SJCRH30 (cell line): ENCODE measurements at regions not wholly inside any gene's neighbourhood (a gene's known extent, or its start where the extent isn't known, plus 50 kb on each side); places are given as distances from the start of the nearest gene placed in this dataset.

Source experiments
- DNase-seq, 2 experiments: peaks; one replicate each; pipeline ENCODE4 v3.0.0-alpha.2; 2015 to 2020
- H3K27ac ChIP-seq: fragments of 250-450 bp; sonication (Bioruptor Pico); 2 replicates; pipeline ENCODE4 v1.5.1; 2020; ENCODE audit warnings: mild to moderate bottlenecking, moderate library complexity
- H3K27me3 ChIP-seq: fragments of 250-450 bp; sonication (Bioruptor Pico); 2 replicates; pipeline ENCODE4 v1.5.1; 2020; ENCODE audit warnings: mild to moderate bottlenecking, moderate library complexity
- H3K36me3 ChIP-seq: fragments of 250-450 bp; sonication (Bioruptor Pico); 2 replicates; pipeline ENCODE4 v1.5.1; 2020; ENCODE audit warnings: mild to moderate bottlenecking, moderate library complexity
- H3K4me1 ChIP-seq: fragments of 250-450 bp; sonication (Bioruptor Pico); 2 replicates; pipeline ENCODE4 v1.5.1; 2020; ENCODE audit warnings: mild to moderate bottlenecking, moderate library complexity
- H3K4me3 ChIP-seq: fragments of 250-450 bp; sonication (Bioruptor Pico); 2 replicates; pipeline ENCODE4 v1.5.1; 2020; ENCODE audit warnings: mild to moderate bottlenecking, moderate library complexity
- H3K9me3 ChIP-seq: fragments of 250-450 bp; sonication (Bioruptor Pico); replicated peaks from 2 replicates; pipeline ENCODE4 v1.5.1; 2020; ENCODE audit warnings: mild to moderate bottlenecking, moderate library complexity

- Histone ChIP-seq H3K36me3 (no peaks in the 10 kb centered on the region), H3K4me1 (no peaks in the 10 kb centered on the region), H3K27ac (no peak overlapping the region), H3K9me3 (0 out of 2 replicates have a peak, but pooled peaks cover 4% of the 10 kb centered on the region), H3K4me3 (no peak overlapping the region), H3K27me3 (peaks cover 24% of the 10 kb centered on the region)
- no peak for DNase-seq
Measured at GRCh38 chr1:36625253-36625934, 142.7 kb upstream of the CSF3R start.

- Histone ChIP-seq H3K27ac (no peak overlapping the region), H3K27me3 (peaks cover 24% of the 10 kb centered on the region), H3K9me3 (0 out of 2 replicates have a peak, but pooled peaks cover 4% of the 10 kb centered on the region), H3K4me1 (no peaks in the 10 kb centered on the region), H3K36me3 (no peaks in the 10 kb centered on the region), H3K4me3 (no peak overlapping the region)
- DNase-seq, result no peak
Measured at GRCh38 chr1:36624466-36624865, 141.8 kb upstream of the CSF3R start.

GRCh38 chr1:36622741-36623648 lies 140.3 kb upstream of the CSF3R start:
- H3K36me3 ChIP-seq, result no peaks in the 10 kb centered on the region
- 0 out of 2 replicates have a peak, but pooled peaks cover 4% of the 10 kb centered on the region for H3K9me3 ChIP-seq
- no peaks in the 10 kb centered on the region for H3K4me1 ChIP-seq
- no peak overlapping the region for H3K4me3 ChIP-seq
- no peak for DNase-seq
- H3K27me3 ChIP-seq, result peaks cover 33% of the 10 kb centered on the region
- no peak overlapping the region for H3K27ac ChIP-seq

GRCh38 chr1:36621531-36621930 lies 138.8 kb upstream of the CSF3R start:
- no peaks in the 10 kb centered on the region for H3K36me3 ChIP-seq
- peaks cover 34% of the 10 kb centered on the region for H3K27me3 ChIP-seq
- H3K27ac ChIP-seq, result no peak overlapping the region
- no peaks in the 10 kb centered on the region for H3K4me1 ChIP-seq
- H3K9me3 ChIP-seq, result 0 out of 2 replicates have a peak, but pooled peaks cover 4% of the 10 kb centered on the region
- no peak overlapping the region for H3K4me3 ChIP-seq
- DNase-seq, result no peak

GRCh38 chr1:36620142-36620541 lies 137.4 kb upstream of the CSF3R start:
- peaks cover 23% of the 10 kb centered on the region for H3K27me3 ChIP-seq
- DNase-seq, result no peak
- H3K4me1 ChIP-seq, result no peaks in the 10 kb centered on the region
- 0 out of 2 replicates have a peak, but pooled peaks cover 4% of the 10 kb centered on the region for H3K9me3 ChIP-seq
- H3K4me3 ChIP-seq, result no peak overlapping the region
- H3K27ac ChIP-seq, result no peak overlapping the region
- no peaks in the 10 kb centered on the region for H3K36me3 ChIP-seq

GRCh38 chr1:36614991-36615390 lies 132.3 kb upstream of the CSF3R start:
- H3K36me3 ChIP-seq, result no peaks in the 10 kb centered on the region
- no peak overlapping the region for H3K4me3 ChIP-seq
- no peaks in the 10 kb centered on the region for H3K4me1 ChIP-seq
- H3K27ac ChIP-seq, result no peak overlapping the region
- no peak for DNase-seq
- peaks cover 16% of the 10 kb centered on the region for H3K27me3 ChIP-seq
- H3K9me3 ChIP-seq, result no peaks in the 10 kb centered on the region

GRCh38 chr1:36614571-36614970 lies 131.9 kb upstream of the CSF3R start:
- H3K36me3 ChIP-seq, result no peaks in the 10 kb centered on the region
- H3K4me3 ChIP-seq, result no peak overlapping the region
- H3K27ac ChIP-seq, result no peak overlapping the region
- no peak for DNase-seq
- H3K27me3 ChIP-seq, result peaks cover 16% of the 10 kb centered on the region
- H3K4me1 ChIP-seq, result no peaks in the 10 kb centered on the region
- no peaks in the 10 kb centered on the region for H3K9me3 ChIP-seq

GRCh38 chr1:36613721-36614120 lies 131.0 kb upstream of the CSF3R start:
- Histone ChIP-seq H3K4me1 (no peaks in the 10 kb centered on the region), H3K36me3 (no peaks in the 10 kb centered on the region), H3K27me3 (peaks cover 11% of the 10 kb centered on the region), H3K9me3 (no peaks in the 10 kb centered on the region), H3K27ac (no peak overlapping the region), H3K4me3 (no peak overlapping the region)
- DNase-seq, result no peak

- Histone ChIP-seq H3K36me3 (no peaks in the 10 kb centered on the region), H3K27ac (no peak overlapping the region), H3K27me3 (peaks cover 3% of the 10 kb centered on the region; the same call in 1 of the 2 replicates), H3K9me3 (no peaks in the 10 kb centered on the region), H3K4me3 (no peak overlapping the region), H3K4me1 (no peaks in the 10 kb centered on the region)
- no peak for DNase-seq
Measured at GRCh38 chr1:36612881-36613280, 130.2 kb upstream of the CSF3R start.

GRCh38 chr1:36612121-36612520 lies 129.4 kb upstream of the CSF3R start:
- H3K36me3 ChIP-seq, result no peaks in the 10 kb centered on the region
- H3K4me3 ChIP-seq, result no peak overlapping the region
- H3K27ac ChIP-seq, result no peak overlapping the region
- H3K27me3 ChIP-seq, result no peaks in the 10 kb centered on the region
- H3K4me1 ChIP-seq, result no peaks in the 10 kb centered on the region
- no peaks in the 10 kb centered on the region for H3K9me3 ChIP-seq
- DNase-seq, result no peak

GRCh38 chr1:36609241-36610027 lies 126.7 kb upstream of the CSF3R start:
- no peaks in the 10 kb centered on the region for H3K4me1 ChIP-seq
- peak; percentile 59 to 74 for DNase-seq
- no peaks in the 10 kb centered on the region for H3K9me3 ChIP-seq
- H3K27me3 ChIP-seq, result no peaks in the 10 kb centered on the region
- H3K4me3 ChIP-seq, result no peak overlapping the region
- no peak overlapping the region for H3K27ac ChIP-seq
- no peaks in the 10 kb centered on the region for H3K36me3 ChIP-seq

GRCh38 chr1:36608272-36608671 lies 125.6 kb upstream of the CSF3R start:
- Histone ChIP-seq H3K36me3 (no peaks in the 10 kb centered on the region), H3K4me3 (no peak overlapping the region), H3K27me3 (no peaks in the 10 kb centered on the region), H3K9me3 (no peaks in the 10 kb centered on the region), H3K4me1 (no peaks in the 10 kb centered on the region), H3K27ac (no peak overlapping the region)
- DNase-seq, result no peak

GRCh38 chr1:36607263-36607651 lies 124.5 kb upstream of the CSF3R start:
- no peaks in the 10 kb centered on the region for H3K9me3 ChIP-seq
- H3K36me3 ChIP-seq, result no peaks in the 10 kb centered on the region
- H3K4me3 ChIP-seq, result no peak overlapping the region
- no peaks in the 10 kb centered on the region for H3K27me3 ChIP-seq
- H3K4me1 ChIP-seq, result no peaks in the 10 kb centered on the region
- DNase-seq, result no peak
- no peak overlapping the region for H3K27ac ChIP-seq

- DNase-seq, result no peak
- Histone ChIP-seq H3K27ac (no peak overlapping the region), H3K4me1 (no peaks in the 10 kb centered on the region), H3K27me3 (no peaks in the 10 kb centered on the region), H3K9me3 (no peaks in the 10 kb centered on the region), H3K36me3 (no peaks in the 10 kb centered on the region), H3K4me3 (no peak overlapping the region)
Measured at GRCh38 chr1:36606641-36607262, 124.0 kb upstream of the CSF3R start.
